ENCODE measurements at regions not wholly inside any gene's neighbourhood (a gene's known extent, or its start where the extent isn't known, plus 50 kb on each side); places are given as distances from the start of the nearest gene placed in this dataset.

GRCh38 chr5:90248640-90249039, 160.9 kb downstream of the CETN3 start:
- TF ChIP-seq CTCF (IDR thresholded peaks at IDR 0.05; ENCODE audit: extremely low read depth in 1 of 2, insufficient read depth in 1 of 2, low read depth in 1 of 2, low read length in 2 of 2) (no peak), POLR2A (IDR thresholded peaks at IDR 0.05; ENCODE audit: low read depth, low read length) (no peak), MYC (IDR thresholded peaks at IDR 0.05; ENCODE audit: low read depth, low read length) (no peak), POLR2AphosphoS5 (IDR thresholded peaks at IDR 0.05; ENCODE audit: insufficient read depth, low read depth, low read length) (no peak), MAX (IDR thresholded peaks at IDR 0.05; ENCODE audit: insufficient read depth, insufficient read length) (no peak), JUN (IDR thresholded peaks at IDR 0.05; ENCODE audit: borderline replicate concordance, insufficient read depth, insufficient read length, low read depth) (no peak)

All from endothelial cell of umbilical vein (primary cell).